ENCODE measurements at regions not wholly inside any gene's neighbourhood (a gene's known extent, or its start where the extent isn't known, plus 50 kb on each side); places are given as distances from the start of the nearest gene placed in this dataset.

DNA sequence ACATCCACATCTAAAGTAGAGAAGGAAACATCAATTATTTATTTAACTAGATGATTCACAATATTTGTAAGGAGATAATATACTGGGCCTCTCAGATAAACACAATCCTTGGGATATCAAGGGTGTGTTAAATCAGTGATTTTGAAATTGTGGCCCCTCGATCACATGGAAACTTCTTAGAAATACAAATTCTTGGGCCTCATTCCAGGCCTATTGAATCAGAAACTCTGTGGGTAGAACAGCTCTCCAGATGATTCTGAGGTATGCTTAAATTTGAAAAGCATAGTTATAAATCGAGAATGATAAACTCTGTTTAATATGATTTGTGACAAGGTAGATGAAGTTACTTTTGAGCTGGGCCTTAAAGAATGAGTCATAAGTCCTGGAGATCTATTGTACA, 64.3 kb upstream of the GPR174 start:
- peaks cover 5% of the 10 kb centered on the region for H3K4me1 Mint-ChIP-seq
- H3K27me3 ChIP-seq (ENCODE audit: control insufficient read depth in 2 of 2, insufficient read depth in 2 of 2, low read length in 2 of 2): no peaks in the 10 kb centered on the region
- no peaks in the 10 kb centered on the region for H4K20me1 ChIP-seq (ENCODE audit: insufficient read depth, low read length)
- H3K79me2 ChIP-seq (ENCODE audit: insufficient read depth, low read length): no peaks in the 10 kb centered on the region
- DNase-seq: no peak
- H3K27me3 Mint-ChIP-seq (ENCODE audit: low read depth in 3 of 3): no peaks in the 10 kb centered on the region
- H3K36me3 ChIP-seq (replicated peaks in 1 of 2; ENCODE audit: control insufficient read depth in 1 of 2, insufficient read depth in 2 of 2, low read length in 2 of 2): no peaks in the 10 kb centered on the region
- no peak overlapping the region for H3K4me3 ChIP-seq (replicated peaks in 1 of 3; ENCODE audit: low read depth in 2 of 3, low read length in 3 of 3)
- H3K36me3 Mint-ChIP-seq: no peaks in the 10 kb centered on the region
- H3K4me3 Mint-ChIP-seq: no peak overlapping the region
- intact Hi-C loops (cut with micrococcal nuclease): no loop called here
- TF ChIP-seq, protein P1, sequence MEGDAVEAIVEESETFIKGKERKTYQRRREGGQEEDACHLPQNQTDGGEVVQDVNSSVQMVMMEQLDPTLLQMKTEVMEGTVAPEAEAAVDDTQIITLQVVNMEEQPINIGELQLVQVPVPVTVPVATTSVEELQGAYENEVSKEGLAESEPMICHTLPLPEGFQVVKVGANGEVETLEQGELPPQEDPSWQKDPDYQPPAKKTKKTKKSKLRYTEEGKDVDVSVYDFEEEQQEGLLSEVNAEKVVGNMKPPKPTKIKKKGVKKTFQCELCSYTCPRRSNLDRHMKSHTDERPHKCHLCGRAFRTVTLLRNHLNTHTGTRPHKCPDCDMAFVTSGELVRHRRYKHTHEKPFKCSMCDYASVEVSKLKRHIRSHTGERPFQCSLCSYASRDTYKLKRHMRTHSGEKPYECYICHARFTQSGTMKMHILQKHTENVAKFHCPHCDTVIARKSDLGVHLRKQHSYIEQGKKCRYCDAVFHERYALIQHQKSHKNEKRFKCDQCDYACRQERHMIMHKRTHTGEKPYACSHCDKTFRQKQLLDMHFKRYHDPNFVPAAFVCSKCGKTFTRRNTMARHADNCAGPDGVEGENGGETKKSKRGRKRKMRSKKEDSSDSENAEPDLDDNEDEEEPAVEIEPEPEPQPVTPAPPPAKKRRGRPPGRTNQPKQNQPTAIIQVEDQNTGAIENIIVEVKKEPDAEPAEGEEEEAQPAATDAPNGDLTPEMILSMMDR (IDR thresholded peaks at IDR 0.05): no peak
- no peaks in the 10 kb centered on the region for H3K4me1 ChIP-seq (ENCODE audit: control insufficient read depth in 1 of 2, insufficient read depth in 2 of 2, low read length in 2 of 2)
- H2AFZ ChIP-seq (ENCODE audit: insufficient read depth, low read depth, low read length, poor library complexity, severe bottlenecking): no peak overlapping the region
- no peak overlapping the region for H3K9ac ChIP-seq (ENCODE audit: insufficient read depth, low read length, poor library complexity, severe bottlenecking)
- no peak overlapping the region for H3K4me2 ChIP-seq (replicated peaks; ENCODE audit: extremely low read depth, low read length, poor library complexity, severe bottlenecking)
- WGBS (ENCODE audit: insufficient coverage): no CpG with 5 or more reads among the region's 2 CpGs
- H3K9me3 Mint-ChIP-seq: peaks cover 0 to 2% (median 0%) of the 10 kb centered on the region in 7 donors
- no peaks in the 10 kb centered on the region for H3K9me3 ChIP-seq (replicated peaks in 1 of 2; ENCODE audit: control insufficient read depth in 1 of 2, insufficient read depth in 1 of 2, low read length in 2 of 2)
- H3K27ac ChIP-seq (ENCODE audit: low read depth in 1 of 2, low read length in 2 of 2): no peak overlapping the region
- no peak overlapping the region for H3K27ac Mint-ChIP-seq

DNA sequence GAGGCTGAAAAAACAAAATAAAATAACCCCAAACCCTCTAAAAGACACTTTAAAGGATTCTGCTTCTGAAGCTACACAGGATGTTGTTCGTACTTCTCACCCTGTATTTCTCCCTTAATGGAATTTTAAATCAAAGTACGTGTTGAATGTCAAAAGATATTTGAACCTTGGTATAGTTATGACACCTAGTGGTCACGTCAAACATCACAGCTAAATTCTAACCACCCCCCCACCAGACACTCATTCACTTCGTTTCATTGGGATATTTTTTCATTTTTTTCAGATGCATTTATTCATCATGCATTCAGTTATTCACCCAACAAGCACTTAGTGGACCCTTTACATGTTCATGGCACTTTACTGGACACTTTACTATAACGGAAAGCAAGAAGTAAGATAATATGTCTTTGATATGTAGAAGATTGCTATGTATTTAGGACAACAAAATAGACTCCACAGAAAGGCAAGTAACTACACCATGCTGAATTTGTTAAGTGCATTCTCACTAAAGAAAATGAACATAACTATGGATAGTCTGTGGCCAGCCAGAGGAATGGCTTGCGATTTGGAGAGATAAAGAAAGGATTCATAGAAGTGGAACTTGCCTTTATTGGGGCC, 62.5 kb upstream of the GPR174 start:
- Mint-ChIP-seq H3K27ac (no peak overlapping the region), H3K36me3 (no peaks in the 10 kb centered on the region), H3K9me3 (peaks cover 0 to 2% (median 0%) of the 10 kb centered on the region in 7 donors), H3K4me3 (peak overlapping the region in 1 of 2 donors; percentile 73), H3K27me3 (ENCODE audit: low read depth in 3 of 3) (no peaks in the 10 kb centered on the region), H3K4me1 (peaks cover 5% of the 10 kb centered on the region)
- Histone ChIP-seq H3K9ac (ENCODE audit: insufficient read depth, low read length, poor library complexity, severe bottlenecking) (no peak overlapping the region), H3K4me3 (replicated peaks in 1 of 3; ENCODE audit: low read depth in 2 of 3, low read length in 3 of 3) (no peak overlapping the region), H3K4me2 (replicated peaks; ENCODE audit: extremely low read depth, low read length, poor library complexity, severe bottlenecking) (no peak overlapping the region), H3K9me3 (replicated peaks in 1 of 2; ENCODE audit: control insufficient read depth in 1 of 2, insufficient read depth in 1 of 2, low read length in 2 of 2) (no peaks in the 10 kb centered on the region), H3K27me3 (ENCODE audit: control insufficient read depth in 2 of 2, insufficient read depth in 2 of 2, low read length in 2 of 2) (no peaks in the 10 kb centered on the region), H3K79me2 (ENCODE audit: insufficient read depth, low read length) (no peaks in the 10 kb centered on the region), H3K27ac (ENCODE audit: low read depth in 1 of 2, low read length in 2 of 2) (no peak overlapping the region), H2AFZ (ENCODE audit: insufficient read depth, low read depth, low read length, poor library complexity, severe bottlenecking) (peak overlapping the region; percentile 0), H4K20me1 (ENCODE audit: insufficient read depth, low read length) (no peaks in the 10 kb centered on the region), H3K36me3 (replicated peaks in 1 of 2; ENCODE audit: control insufficient read depth in 1 of 2, insufficient read depth in 2 of 2, low read length in 2 of 2) (no peaks in the 10 kb centered on the region), H3K4me1 (ENCODE audit: control insufficient read depth in 1 of 2, insufficient read depth in 2 of 2, low read length in 2 of 2) (no peaks in the 10 kb centered on the region)
- WGBS (ENCODE audit: insufficient coverage): no CpG with 5 or more reads among the region's 6 CpGs
- TF ChIP-seq, protein P1 (IDR thresholded peaks at IDR 0.05): peak; percentile 70
- DNase-seq: peak; percentile 13 to 22 (median 20)
- intact Hi-C loops (cut with micrococcal nuclease): no loop called here

All from CD14-positive monocyte (primary cell).